HG03066 (cell line): ENCODE measurements at regions not wholly inside any gene's neighbourhood (a gene's known extent, or its start where the extent isn't known, plus 50 kb on each side); places are given as distances from the start of the nearest gene placed in this dataset.

Source experiments
- ATAC-seq: cut with Tn5 transposase; IDR thresholded peaks from one replicate; pipeline ENCODE4 v1.9.1; 2021; ENCODE audit warnings: low read depth; ENCODE audit not compliant: unreplicated experiment

DNA sequence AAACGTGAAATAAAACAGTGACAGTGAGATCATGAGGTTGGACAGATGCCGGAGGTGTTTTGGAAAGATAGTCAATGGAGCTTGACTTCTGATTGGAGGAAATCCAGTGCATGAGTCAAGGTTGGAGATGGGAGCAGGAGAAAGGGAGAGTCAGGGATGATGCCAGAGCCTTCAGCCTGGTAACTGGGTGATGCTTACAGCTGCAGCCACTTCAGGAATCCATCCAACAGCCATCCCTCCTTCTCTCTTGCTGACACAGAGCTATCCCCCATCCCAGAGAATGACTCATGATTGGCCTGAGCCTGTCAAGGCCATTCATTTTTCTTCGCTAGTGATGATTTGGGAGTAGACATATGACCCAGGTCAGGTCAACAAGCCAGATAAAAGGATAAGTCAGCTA lies 112.8 kb downstream of the SAMD5 start:
- no peak for ATAC-seq

DNA sequence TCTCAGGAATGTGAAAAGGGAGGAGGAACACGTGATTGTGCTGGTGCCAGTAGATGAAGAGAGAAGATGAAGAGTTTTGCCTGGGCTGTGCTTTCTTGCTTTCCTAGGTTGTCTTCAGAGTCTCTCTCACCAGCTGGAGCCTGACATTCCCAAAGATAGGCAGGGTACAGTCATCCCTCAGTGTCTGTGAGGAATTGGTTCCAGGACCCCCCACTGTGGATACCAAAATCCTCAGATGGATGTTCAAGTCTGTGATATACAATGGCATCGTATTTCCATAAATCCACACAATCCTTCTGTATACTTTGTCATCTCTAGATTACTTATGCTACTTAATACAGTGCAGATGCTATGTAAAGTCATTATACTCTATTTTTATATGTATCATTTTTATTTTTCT lies 113.5 kb downstream of the SAMD5 start:
- no peak for ATAC-seq

DNA sequence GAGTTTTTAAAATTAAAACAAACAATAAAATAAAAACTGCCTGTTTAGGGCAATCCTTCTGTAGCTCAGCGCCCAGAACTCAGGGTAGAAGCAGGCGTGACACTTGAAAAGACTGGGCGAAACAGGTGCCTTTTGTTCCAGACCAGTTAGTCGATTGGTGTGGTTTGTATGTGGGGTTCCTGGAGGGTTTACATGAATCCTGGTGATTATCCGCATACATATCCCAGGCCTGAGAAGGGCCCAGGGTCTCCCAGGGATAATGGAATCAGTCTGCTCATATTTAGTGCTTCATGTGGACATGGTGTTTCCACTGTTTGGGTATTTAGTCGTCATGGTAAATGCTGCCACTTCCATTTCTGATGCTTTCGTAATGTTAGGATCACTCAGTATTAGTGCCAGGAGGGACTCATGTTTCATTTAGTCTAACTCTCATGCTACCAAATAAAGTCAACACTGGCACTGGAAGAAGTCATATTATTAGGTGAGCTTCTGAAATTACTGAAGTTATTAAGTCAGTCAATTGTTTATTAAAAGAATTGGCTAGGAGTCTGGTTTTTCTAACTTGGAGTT lies 116.5 kb downstream of the SAMD5 start:
- ATAC-seq, result no peak

DNA sequence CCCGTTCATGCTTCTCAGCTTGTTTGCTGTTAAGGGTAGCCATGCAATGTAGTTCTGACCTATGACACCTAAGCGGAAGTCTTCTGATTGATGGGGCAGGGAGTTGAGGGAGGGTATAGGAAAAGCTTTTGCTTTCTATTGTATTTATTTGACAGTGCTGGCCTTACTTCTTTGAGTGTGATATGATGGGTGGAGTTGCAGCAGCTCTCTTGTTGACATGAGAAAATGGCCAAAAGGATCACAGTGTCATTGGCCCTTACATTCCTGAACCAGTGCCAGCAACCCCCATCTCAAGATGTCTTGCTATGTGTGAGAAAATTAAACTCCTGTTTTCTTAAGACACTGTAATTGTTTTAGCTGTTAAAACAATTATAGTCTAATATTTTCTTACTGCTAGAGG lies 117.5 kb downstream of the SAMD5 start:
- no peak for ATAC-seq

DNA sequence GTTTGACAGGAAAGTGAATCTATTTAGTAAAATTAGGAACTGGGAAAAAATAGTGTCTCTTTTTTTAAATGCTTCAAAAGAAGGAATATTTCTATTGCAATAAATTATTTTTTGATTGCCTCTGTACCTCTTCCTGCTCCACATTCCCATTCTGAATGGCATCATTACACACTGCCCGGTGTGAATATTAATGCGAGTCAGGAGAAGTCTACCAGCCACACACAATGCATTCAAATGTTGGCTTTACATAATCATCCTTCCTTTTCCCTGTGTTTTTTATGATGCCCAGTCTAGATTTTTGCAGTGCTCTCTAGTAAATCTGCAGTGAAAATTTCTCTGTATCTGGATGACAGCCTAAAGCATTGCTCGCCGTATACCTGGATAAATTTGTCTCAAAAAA lies 118.9 kb downstream of the SAMD5 start:
- no peak for ATAC-seq

DNA sequence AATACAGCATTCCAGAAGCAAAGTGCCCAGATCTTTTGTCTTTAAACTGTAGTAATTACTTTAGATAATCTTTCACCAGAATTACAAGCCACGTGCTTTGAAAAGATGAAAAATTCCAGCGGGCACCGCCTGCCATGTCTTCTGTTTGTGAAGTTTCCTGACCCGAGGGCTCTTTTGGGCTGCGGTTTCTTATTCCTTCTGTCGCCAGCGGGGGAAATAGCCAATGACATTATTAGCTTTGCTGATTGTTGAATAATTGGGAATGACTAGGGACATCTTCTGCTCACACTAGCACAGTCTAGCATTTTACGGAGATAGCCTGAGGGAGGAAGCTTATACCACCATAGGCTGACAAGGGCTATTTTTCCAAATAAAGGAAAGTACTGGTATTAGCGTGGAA lies 124.7 kb downstream of the SAMD5 start:
- ATAC-seq, result no peak

DNA sequence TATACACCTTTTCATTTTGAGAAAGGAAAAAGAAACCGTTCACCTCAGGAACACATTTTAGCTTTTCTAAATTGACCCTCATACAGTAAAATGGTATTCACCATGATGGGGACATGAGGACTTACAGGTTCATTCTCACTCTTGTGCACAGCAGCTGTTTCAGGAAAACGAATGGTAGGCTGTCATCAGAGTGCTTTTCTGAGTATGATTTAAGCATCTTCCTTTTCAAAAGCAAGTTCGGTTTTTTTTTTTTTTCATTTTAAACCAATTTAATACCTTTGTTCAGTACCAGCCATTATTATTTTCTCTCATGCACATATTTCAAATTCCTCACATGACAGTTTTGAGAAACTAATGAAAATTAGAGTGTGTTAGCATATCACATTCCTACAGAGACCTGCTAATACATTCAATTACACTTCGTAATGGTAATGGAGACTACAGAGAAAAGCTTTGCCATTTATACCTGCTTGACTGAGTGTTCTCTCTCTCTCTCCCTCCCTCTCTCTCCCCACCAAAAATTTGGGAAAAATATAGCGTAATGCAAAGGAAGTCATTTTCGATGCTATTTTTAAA lies 129.2 kb downstream of the SAMD5 start:
- ATAC-seq, result no peak

DNA sequence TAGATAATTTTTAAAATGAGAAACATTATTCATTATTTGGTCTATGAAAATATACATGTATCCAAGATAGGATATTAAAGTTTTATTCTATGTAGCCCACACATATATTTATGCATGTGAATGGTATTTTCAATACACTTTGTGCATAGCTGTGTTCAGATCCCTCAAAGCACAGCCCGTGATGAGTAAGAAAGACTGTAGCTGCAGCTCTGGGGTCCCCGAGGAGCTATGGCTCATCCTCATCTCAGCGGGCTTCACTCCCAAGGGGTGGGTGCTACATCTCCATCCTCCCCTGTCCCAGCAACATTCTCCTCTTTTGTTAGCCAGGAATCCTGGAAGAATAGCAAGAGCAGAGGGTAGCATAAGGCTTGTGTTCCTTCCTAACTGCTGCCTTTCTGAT lies 130.8 kb downstream of the SAMD5 start:
- ATAC-seq, result no peak

DNA sequence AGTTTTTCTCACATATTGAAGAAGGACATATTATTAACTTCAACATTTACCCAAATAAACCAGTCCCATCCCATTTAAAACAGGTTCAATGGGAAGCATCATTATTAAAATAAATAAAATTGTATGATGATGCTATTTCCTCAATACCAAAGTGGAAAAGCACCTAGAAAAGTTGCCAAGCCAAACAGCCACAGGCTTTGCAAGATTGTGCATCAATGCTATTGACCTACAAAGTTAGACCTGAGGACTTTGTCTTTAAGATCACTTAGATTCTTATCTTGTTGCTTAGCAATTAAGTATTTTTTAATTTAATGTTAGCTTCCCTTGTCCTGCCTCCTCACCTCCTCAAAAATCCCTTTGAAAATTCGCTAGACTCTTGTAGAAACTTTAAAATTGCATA lies 132.1 kb downstream of the SAMD5 start:
- ATAC-seq, result no peak

DNA sequence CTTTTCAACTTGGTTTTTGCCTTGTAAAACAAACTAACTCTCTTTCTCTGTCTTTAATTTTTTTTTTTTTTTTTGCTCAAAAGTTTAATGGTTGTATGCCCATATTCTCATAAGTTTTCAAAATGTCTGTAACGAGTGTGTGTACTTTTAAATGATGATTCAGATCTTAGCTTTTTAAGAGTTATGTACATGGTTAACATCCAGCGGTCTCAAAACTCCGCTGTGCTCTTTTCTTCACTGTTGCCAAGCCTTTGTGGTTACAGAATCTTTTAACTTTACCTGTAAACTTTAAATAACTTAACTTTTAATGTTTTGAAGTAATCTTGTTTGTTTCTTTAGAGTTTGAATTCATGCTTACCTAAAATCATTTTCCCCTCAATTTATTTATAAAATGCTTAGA lies 133.0 kb downstream of the SAMD5 start:
- no peak for ATAC-seq

DNA sequence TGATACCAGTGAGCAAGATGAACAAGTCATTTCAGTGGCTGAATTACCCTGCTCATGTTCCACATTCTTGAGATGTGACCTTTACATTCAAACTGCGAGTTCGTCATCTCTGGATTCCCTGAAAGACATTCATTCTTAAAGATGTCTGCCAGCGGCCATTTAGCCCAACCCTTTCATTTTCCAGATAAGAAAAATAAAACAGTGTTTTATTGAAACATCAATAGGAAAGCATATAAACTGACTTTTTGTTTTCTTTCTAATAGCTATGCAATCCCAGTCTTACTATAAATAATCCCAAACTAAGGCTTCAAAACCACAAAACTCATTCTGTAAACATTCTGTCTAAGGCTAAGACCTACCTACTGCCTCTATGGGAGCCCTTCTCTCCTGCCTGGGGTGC lies 134.0 kb downstream of the SAMD5 start:
- no peak for ATAC-seq

DNA sequence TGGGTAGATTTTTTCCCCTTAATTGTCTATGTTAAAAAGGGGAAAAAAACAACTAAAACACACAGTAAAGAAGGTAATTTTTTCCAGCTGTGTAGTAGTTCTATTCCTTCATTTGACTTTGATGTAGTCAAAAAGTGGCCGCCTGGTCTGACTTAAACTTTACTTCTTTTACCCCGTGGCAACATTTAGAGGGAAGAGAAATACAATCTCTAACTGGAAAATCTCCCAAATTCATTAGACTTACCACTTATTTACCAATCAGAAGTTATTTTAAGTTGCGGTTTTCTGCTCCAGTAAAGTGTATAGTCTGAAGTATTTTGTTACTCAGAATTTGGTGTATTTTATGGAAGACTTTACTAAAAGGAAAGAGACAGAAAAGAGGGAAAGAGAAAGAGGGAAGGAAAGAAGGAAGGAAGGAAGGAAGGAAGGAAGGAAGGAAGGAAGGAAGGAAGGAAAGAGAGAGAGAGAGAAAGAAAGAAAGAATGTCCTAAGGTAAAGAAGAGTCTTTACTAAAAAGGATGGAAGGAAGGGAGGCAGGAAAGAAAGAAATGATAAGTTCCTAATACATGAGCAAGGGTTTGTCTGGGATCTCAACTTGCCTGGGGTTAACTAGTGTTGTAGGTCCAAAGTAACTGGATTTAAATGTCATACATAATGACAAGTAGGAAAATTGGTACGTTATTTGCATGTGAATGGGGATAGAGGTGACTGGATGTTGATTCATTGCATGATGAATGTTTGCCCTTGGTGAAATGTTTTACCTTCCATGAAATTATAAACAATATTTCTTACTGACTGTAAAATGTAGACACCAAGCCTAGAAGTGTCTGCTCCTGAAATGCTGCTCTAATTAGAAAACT lies 135.1 kb downstream of the SAMD5 start:
- no peak for ATAC-seq

DNA sequence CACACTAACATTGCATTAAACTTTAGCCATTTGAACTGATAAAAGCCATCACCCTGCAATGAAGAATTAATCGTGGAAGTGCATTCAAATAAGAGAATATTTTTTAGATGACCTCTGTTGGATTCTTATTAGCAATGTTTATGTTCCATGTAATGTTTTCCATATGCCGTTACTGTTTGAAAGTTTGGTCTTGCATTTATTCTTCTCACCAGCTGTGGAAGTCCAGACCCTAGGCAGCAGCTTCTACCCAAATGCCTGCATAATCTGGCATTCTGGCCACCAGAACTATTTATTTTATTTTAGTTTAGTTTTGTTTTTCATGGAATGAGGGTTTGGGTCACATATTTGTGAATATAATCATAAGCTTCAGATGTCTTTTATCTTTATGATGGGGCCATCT lies 140.4 kb downstream of the SAMD5 start:
- ATAC-seq, result no peak

DNA sequence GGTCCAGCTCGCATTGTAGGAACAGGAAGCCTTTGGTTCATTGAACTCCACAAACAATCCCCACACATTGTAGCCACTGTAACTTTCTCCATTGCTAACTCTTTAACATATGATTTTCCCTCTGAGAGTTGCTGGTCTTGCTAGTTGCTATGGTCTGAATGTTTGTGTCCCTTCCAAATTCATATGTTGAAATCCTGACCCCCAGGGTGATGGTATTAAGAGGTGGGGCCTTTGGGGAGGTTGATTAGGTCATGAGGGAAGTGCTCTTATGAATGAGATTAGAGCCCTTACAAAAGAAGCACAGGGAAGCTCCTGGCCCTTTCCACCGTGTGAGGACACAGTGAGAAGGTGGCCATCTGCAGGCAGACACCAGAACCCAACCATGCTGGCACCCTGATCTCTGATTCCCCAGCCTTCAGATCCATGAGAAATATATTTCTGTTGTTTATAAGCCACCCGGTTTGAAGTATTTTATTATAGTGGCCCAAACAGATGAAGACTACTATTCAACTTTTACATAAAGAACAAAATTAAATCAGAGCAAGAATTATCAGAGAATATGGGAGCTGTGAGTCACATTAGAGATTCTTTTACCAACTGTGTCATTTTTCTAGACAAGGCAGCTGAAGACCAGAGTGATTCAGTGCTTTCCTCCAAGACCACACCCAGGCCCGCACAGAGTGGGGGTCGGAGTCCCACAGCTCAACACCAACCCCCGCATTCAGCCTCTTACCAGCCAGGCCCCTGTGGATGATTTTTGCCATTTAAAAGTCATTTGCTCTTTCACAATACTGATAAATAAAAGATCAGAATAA lies 143.0 kb downstream of the SAMD5 start:
- no peak for ATAC-seq

DNA sequence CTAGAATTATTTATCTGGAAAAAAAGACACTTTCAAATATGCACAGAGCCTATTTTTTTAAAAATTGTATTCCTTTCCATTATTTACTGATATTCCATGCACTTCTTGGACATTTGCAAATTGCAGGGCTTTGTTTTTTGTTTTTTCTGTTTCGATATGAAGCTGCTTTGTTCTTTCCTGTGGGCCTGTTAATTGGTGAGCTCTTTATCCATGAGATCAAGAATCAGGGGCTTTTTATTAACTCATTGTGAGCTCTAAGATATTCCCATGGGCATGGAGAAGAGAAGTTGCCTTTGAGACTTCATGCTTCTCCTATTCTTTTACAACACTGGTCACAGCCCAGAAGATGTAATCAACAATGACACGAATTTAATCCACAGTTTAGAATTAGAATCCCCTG lies 145.1 kb downstream of the SAMD5 start:
- no peak for ATAC-seq

DNA sequence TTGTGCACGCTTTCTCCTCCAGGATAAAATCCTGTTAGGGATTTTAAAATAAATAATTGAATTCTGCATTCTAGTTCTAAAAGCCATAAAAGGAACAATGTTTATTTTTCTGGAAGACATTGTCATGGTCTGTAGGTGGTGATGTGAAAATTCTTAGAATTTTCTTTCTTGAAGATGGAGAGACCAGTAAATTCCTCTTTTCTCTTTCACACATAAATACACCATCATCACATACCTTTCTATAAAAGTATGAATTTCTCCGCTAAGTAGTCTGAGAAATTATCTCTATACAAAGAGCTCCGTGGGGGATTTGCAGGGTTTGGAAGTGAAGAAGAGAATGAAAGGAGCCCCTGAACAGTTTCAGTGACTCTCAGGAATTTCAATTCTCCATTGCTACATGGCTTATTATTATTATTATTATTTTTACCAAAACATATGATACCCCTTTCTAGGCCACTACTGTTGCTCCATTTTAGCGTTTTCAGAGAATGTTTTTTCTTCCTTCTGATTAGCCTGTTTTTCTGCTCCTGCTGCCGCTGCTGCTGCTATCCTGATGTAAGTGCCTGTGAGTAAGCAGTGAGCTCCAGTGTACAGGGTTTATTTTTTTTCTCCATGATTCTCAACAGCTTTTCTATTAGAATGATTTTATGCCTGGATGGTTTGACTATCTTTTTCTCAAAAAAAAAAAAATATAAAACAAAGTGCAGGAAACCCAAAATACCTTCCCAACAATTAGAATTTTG lies 145.8 kb downstream of the SAMD5 start:
- no peak for ATAC-seq

DNA sequence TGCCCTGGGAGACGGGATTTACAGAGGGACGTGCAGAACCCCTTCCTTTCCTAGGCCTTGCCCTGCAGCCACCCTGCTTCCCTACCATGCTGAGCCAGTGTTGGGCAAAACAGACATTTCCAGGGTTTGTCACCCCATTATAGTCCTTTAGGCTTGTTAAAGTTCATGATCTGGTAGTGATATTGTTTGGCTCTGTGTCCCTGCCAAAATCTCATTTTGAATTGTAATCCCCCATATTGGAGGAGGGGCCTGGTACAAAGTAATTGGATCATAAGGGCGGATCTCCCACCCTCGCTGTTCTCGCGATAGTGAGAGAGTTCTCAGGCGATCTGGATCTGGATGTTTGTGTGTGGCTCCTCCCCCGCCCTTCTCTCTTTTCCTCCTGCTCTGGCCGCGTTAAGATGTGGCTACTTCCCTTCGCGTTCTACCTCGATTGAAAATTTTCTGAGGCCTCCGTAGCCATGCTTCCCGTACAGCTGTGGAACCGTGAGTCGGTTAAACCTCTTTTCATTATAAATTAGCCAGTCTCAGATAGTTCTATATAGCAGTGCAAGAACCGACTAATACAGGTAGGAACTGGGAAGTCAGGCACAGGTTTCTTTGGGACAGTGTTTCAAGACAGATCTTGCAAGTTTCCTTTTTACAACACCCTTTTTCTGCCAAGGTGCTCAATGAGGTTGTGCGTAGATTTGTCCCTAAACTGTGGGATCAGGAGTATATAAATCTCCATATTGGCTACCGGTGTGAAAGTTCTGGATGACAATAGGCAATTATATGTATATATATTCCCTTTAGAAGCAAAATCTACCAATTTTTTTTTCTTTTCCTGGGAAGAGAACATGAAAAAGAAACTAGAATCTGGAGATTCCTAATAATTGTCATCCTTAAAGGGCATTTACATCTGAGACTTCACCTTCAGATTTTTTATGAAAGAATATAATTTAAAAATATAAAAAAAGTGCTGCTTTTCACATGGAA lies 152.1 kb downstream of the SAMD5 start:
- ATAC-seq, result no peak

DNA sequence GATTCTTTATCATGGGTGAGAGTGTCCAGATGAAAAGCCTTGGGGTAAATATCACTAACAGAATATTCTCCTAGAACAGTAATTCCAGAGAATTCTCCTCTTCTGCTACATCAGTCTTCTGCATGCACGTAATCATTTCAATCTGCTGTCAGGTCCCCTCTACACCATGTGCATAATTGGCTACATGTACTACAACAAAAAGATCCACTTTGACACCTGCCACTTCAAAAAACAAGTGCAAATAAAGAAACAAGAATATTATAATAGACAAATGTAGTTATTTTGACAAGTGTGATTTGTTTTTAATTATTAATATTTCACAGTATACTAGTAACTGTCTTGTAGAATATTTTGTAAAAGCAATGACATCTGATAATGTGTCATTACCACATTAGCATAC lies 154.2 kb downstream of the SAMD5 start:
- no peak for ATAC-seq

DNA sequence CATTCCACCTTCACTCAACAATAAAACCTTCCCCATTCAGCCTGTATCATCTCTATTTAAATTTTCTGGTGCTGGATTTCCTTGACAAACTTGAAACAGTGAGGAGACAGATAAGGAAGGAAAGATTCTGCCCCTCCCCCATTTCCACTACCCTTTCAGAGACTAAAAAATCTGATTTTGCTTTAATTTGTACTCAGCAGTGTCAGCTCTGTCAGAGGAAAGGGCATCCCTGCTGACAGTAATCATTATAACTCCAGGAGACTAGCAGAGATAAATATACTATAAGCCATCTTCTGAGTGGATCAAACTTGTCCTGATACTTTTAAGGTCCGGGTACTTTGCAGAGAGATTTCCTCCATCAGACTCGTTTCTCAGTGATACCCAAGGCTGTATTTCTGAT lies 155.6 kb downstream of the SAMD5 start:
- no peak for ATAC-seq
